PC-9 (cell line): ENCODE measurements at regions not wholly inside any gene's neighbourhood (a gene's known extent, or its start where the extent isn't known, plus 50 kb on each side); places are given as distances from the start of the nearest gene placed in this dataset.

Experiments used
- BruUV-seq: library from RNA; stranded (reverse); fragments of 400-500 nt; replicated peaks from 2 replicates; lab custom pipeline; 2021; lab: Mats Ljungman, UMichigan
- CTCF ChIA-PET: fragments of 300-600 bp; sonication (Branson Sonifier 250); formaldehyde crosslinking; loops from one replicate; lab custom pipeline; 2022; ENCODE audit warnings: antibody characterized with exemption; lab: Charles Lee
- POLR2A ChIA-PET: fragments of 300-600 bp; sonication (Branson Sonifier 250); formaldehyde crosslinking; loops from one replicate; lab custom pipeline; 2022; ENCODE audit warnings: antibody characterized with exemption; ENCODE audit not compliant: unreplicated experiment; lab: Charles Lee
- DNase-seq, 2 experiments: peaks; one replicate each; pipeline versions ENCODE4 v3.0.0 to v3.0.0-alpha.2; 2015 to 2022; ENCODE audit warnings: mixed read lengths in 1 of 2
- H2AFZ ChIP-seq: fragments of 200-600 bp; sonication (generic); 2 replicates; pipeline ENCODE4 v1.8.1; 2017; ENCODE audit warnings: antibody characterized with exemption
- H3F3A ChIP-seq: fragments of 200-600 bp; sonication (generic); 2 replicates; pipeline ENCODE4 v1.8.1; 2017; ENCODE audit warnings: antibody characterized with exemption, mild to moderate bottlenecking, low read depth; ENCODE audit not compliant: insufficient read depth
- H3K27ac ChIP-seq: fragments of 200-600 bp; sonication (generic); 2 replicates; pipeline ENCODE4 v1.6.1; 2016; ENCODE audit warnings: mixed run types
- H3K27me3 ChIP-seq: fragments of 200-600 bp; sonication (generic); 2 replicates; pipeline ENCODE4 v1.6.1; 2016; ENCODE audit warnings: low read depth, mixed run types; ENCODE audit not compliant: insufficient read depth
- H3K36me3 ChIP-seq: fragments of 200-600 bp; sonication (generic); 2 replicates; pipeline ENCODE4 v1.6.1; 2016; ENCODE audit warnings: low read depth, mixed run types
- H3K4me1 ChIP-seq: fragments of 200-600 bp; sonication (generic); replicated peaks from 2 replicates; pipeline ENCODE4 v1.6.1; 2016; ENCODE audit warnings: mixed run types; ENCODE audit not compliant: insufficient read depth
- H3K4me2 ChIP-seq: fragments of 200-600 bp; sonication (generic); 2 replicates; pipeline ENCODE4 v1.6.1; 2017; ENCODE audit warnings: mixed run types
- H3K4me3 ChIP-seq: fragments of 200-600 bp; sonication (generic); 2 replicates; pipeline ENCODE4 v1.6.1; 2016; ENCODE audit warnings: mixed run types
- H3K79me2 ChIP-seq: fragments of 200-600 bp; sonication (generic); 2 replicates; pipeline ENCODE4 v1.6.1; 2017; ENCODE audit warnings: low read depth, mixed run types
- H3K9me2 ChIP-seq: fragments of 200-600 bp; sonication (generic); 2 replicates; pipeline ENCODE4 v1.8.1; 2017; ENCODE audit warnings: mild to moderate bottlenecking; ENCODE audit not compliant: insufficient read depth
- H3K9me3 ChIP-seq: fragments of 200-600 bp; sonication (generic); 2 replicates; pipeline ENCODE4 v1.8.1; 2016; ENCODE audit warnings: low read depth; ENCODE audit not compliant: insufficient read depth
- H4K20me1 ChIP-seq: fragments of 200-600 bp; sonication (generic); 2 replicates; pipeline ENCODE4 v1.8.1; 2017; ENCODE audit not compliant: insufficient read depth
- CTCF ChIP-seq: fragments of 200-600 bp; sonication (generic); conservative IDR thresholded peaks from 2 replicates; pipeline ENCODE4 v1.6.1; 2017; ENCODE audit warnings: mixed run types, antibody characterized with exemption, mild to moderate bottlenecking, moderate library complexity
- EZH2 ChIP-seq: fragments of 200-600 bp; sonication (generic); IDR thresholded peaks from 2 replicates; pipeline ENCODE4 v1.8.0; 2017; ENCODE audit warnings: antibody characterized with exemption, low read depth
- intact Hi-C: fragments of 100-400 bp; cut with micrococcal nuclease; formaldehyde crosslinking; loops from one replicate; pipeline ENCODE4 v1.10.0; 2022; ENCODE audit not compliant: unreplicated experiment

- no peaks in the 10 kb centered on the region for H3K79me2 ChIP-seq
- ChIA-PET POLR2A (no interaction called here), CTCF (no interaction called here)
- H3K27me3 ChIP-seq: peaks cover 44% of the 10 kb centered on the region
- H3K4me1 ChIP-seq: no peaks in the 10 kb centered on the region
- no peaks in the 10 kb centered on the region for H3F3A ChIP-seq
- H3K36me3 ChIP-seq: no peaks in the 10 kb centered on the region
- no peaks in the 10 kb centered on the region for H3K9me2 ChIP-seq
- H3K9me3 ChIP-seq: no peaks in the 10 kb centered on the region
- intact Hi-C loops: no loop called here
- no peak for TF ChIP-seq EZH2
- no peak for TF ChIP-seq CTCF
- no peaks in the 10 kb centered on the region for H4K20me1 ChIP-seq
- H3K27ac ChIP-seq: no peak overlapping the region
- BruUV-seq: no TSS peak
- H3K4me2 ChIP-seq: no peak overlapping the region
- H2AFZ ChIP-seq: no peak overlapping the region
- no peak for DNase-seq
- H3K4me3 ChIP-seq: no peak overlapping the region
Observed at GRCh38 chr12:108454539-108455139, 60.4 kb upstream of the FICD start.

GRCh38 chr12:108449478-108449877, 65.6 kb upstream of the FICD start:
- DNase-seq: no peak
- Histone ChIP-seq H3K4me1 (no peaks in the 10 kb centered on the region), H3K36me3 (no peaks in the 10 kb centered on the region), H3K27me3 (peaks cover 59% of the 10 kb centered on the region), H3K79me2 (no peaks in the 10 kb centered on the region), H3K9me3 (no peaks in the 10 kb centered on the region), H3K9me2 (no peaks in the 10 kb centered on the region), H4K20me1 (no peaks in the 10 kb centered on the region), H3K27ac (no peak overlapping the region), H2AFZ (no peak overlapping the region), H3K4me3 (no peak overlapping the region), H3F3A (no peaks in the 10 kb centered on the region), H3K4me2 (no peak overlapping the region)
- TF ChIP-seq EZH2 (no peak), CTCF (no peak)
- ChIA-PET POLR2A (no interaction called here), CTCF (no interaction called here)
- no TSS peak for BruUV-seq
- intact Hi-C loops: no loop called here

GRCh38 chr12:108448246-108448645, 66.8 kb upstream of the FICD start:
- TF ChIP-seq EZH2 (no peak), CTCF (no peak)
- Histone ChIP-seq H3K27me3 (peaks cover 68% of the 10 kb centered on the region), H4K20me1 (no peaks in the 10 kb centered on the region), H3F3A (no peaks in the 10 kb centered on the region), H3K9me2 (no peaks in the 10 kb centered on the region), H3K4me2 (no peak overlapping the region), H2AFZ (no peak overlapping the region), H3K9me3 (no peaks in the 10 kb centered on the region), H3K4me1 (no peaks in the 10 kb centered on the region), H3K79me2 (no peaks in the 10 kb centered on the region), H3K36me3 (no peaks in the 10 kb centered on the region), H3K4me3 (no peak overlapping the region), H3K27ac (no peak overlapping the region)
- BruUV-seq: no TSS peak
- intact Hi-C loops: no loop called here
- DNase-seq: no peak
- CTCF ChIA-PET: no interaction called here
- POLR2A ChIA-PET: no interaction called here
